MM.1S (cell line): ENCODE measurements at regions not wholly inside any gene's neighbourhood (a gene's known extent, or its start where the extent isn't known, plus 50 kb on each side); places are given as distances from the start of the nearest gene placed in this dataset.

Experiments
- DNase-seq: peaks from one replicate; pipeline ENCODE4 v3.0.0-alpha.2; 2015
- H2AFZ ChIP-seq: fragments of 300-600 bp; sonication (generic); 2 replicates; pipeline ENCODE4 v1.6.0; 2016; ENCODE audit warnings: antibody characterized with exemption, low read length
- H3F3A ChIP-seq: fragments of 300-600 bp; sonication (generic); 2 replicates; pipeline ENCODE4 v1.6.1; 2016; ENCODE audit warnings: mild to moderate bottlenecking, antibody characterized with exemption, low read length, moderate library complexity, mixed read lengths; ENCODE audit not compliant: insufficient read depth
- H3K27ac ChIP-seq: fragments of 300-600 bp; sonication (generic); 2 replicates; pipeline ENCODE4 v1.5.1; 2016; ENCODE audit warnings: mild to moderate bottlenecking, low read length
- H3K27me3 ChIP-seq: fragments of 300-600 bp; sonication (generic); replicated peaks from 2 replicates; pipeline ENCODE4 v1.6.0; 2016; ENCODE audit warnings: low read length; ENCODE audit not compliant: insufficient read depth
- H3K36me3 ChIP-seq: fragments of 300-600 bp; sonication (generic); replicated peaks from 2 replicates; pipeline ENCODE4 v1.6.1; 2016; ENCODE audit warnings: mild to moderate bottlenecking, low read length, mixed read lengths; ENCODE audit not compliant: insufficient read depth
- H3K4me1 ChIP-seq: fragments of 300-600 bp; sonication (generic); 2 replicates; pipeline ENCODE4 v1.6.1; 2016; ENCODE audit warnings: low read length, mixed read lengths
- H3K4me2 ChIP-seq: fragments of 300-600 bp; sonication (generic); 2 replicates; pipeline ENCODE4 v1.6.0; 2016; ENCODE audit warnings: low read depth, low read length
- H3K4me3 ChIP-seq: fragments of 300-600 bp; sonication (generic); 2 replicates; pipeline ENCODE4 v1.5.1; 2016; ENCODE audit warnings: low read length, mixed read lengths
- H3K79me2 ChIP-seq: fragments of 300-600 bp; sonication (generic); 2 replicates; pipeline ENCODE4 v1.6.1; 2016; ENCODE audit warnings: mixed run types, low read length, mixed read lengths
- H3K9ac ChIP-seq: fragments of 300-600 bp; sonication (generic); 2 replicates; pipeline ENCODE4 v1.6.1; 2016; ENCODE audit warnings: low read length, mixed read lengths
- H3K9me2 ChIP-seq: fragments of 300-600 bp; sonication (generic); replicated peaks from 2 replicates; pipeline ENCODE4 v1.6.1; 2016; ENCODE audit warnings: mild to moderate bottlenecking, low read length, mixed read lengths; ENCODE audit not compliant: insufficient read depth
- H3K9me3 ChIP-seq: fragments of 300-600 bp; sonication (generic); replicated peaks from 2 replicates; pipeline ENCODE4 v1.6.1; 2016; ENCODE audit warnings: mild to moderate bottlenecking, low read length, mixed read lengths; ENCODE audit not compliant: insufficient read depth
- H4K20me1 ChIP-seq: fragments of 300-600 bp; sonication (generic); 2 replicates; pipeline ENCODE4 v1.6.1; 2016; ENCODE audit warnings: mild to moderate bottlenecking, low read length, moderate library complexity, mixed read lengths; ENCODE audit not compliant: insufficient read depth
- EZH2 ChIP-seq: fragments of 300-600 bp; sonication (generic); optimal IDR thresholded peaks from 2 replicates; pipeline ENCODE3; 2017; ENCODE audit warnings: low read depth, mild to moderate bottlenecking, antibody characterized with exemption, low read length, mixed read lengths
- EZH2phosphoT487 ChIP-seq: fragments of 300-600 bp; sonication (generic); IDR thresholded peaks from 2 replicates; pipeline ENCODE4 v1.6.1; 2018; ENCODE audit warnings: antibody characterized with exemption, low read length
- TF ChIP-seq, protein P1 (sequence below): fragments of 300-600 bp; sonication (generic); IDR thresholded peaks from 2 replicates; pipeline ENCODE4 v1.5.1; 2016; ENCODE audit warnings: antibody characterized with exemption, low read length, mixed read lengths

DNA sequence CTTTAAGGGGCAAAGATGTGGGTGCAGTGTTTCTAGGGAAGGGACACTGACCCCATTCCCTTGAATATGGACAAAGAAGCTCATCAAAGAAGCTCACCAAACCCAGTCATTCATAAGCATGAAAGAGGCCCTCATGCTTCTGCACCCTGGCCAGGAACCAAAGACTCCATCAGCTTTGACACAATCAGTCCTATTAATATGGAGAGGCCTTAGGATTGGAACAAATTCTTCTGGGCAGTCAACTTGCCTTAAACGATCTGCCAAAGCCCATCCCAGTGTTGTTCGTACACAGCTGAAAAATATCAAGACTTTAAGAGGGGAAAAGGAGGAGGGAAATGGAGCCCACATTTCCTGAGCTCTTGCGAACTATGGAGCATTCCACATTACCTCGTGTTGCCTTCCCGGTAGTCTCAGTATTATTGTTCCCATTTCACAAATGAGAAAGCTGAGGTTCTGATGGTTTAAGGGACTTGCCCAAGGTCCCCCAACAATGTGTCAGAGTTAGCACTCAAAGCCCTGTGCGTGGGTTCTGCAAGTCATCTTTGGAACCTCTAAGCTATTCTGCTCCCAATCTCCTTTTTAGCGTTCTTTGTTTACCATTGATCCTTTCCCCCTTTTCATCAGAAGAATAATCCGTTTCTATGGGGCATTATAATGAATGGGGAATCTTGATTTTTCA lies 161.9 kb downstream of the ZBTB18 start:
- no peak for TF ChIP-seq EZH2
- TF ChIP-seq EZH2phosphoT487 = no peak
- TF ChIP-seq, protein P1, sequence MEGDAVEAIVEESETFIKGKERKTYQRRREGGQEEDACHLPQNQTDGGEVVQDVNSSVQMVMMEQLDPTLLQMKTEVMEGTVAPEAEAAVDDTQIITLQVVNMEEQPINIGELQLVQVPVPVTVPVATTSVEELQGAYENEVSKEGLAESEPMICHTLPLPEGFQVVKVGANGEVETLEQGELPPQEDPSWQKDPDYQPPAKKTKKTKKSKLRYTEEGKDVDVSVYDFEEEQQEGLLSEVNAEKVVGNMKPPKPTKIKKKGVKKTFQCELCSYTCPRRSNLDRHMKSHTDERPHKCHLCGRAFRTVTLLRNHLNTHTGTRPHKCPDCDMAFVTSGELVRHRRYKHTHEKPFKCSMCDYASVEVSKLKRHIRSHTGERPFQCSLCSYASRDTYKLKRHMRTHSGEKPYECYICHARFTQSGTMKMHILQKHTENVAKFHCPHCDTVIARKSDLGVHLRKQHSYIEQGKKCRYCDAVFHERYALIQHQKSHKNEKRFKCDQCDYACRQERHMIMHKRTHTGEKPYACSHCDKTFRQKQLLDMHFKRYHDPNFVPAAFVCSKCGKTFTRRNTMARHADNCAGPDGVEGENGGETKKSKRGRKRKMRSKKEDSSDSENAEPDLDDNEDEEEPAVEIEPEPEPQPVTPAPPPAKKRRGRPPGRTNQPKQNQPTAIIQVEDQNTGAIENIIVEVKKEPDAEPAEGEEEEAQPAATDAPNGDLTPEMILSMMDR = no peak
- H3K9me3 ChIP-seq = no peaks in the 10 kb centered on the region
- no peak overlapping the region for H3K4me3 ChIP-seq
- H3K79me2 ChIP-seq = no peaks in the 10 kb centered on the region
- no peak overlapping the region for H3K9ac ChIP-seq
- no peaks in the 10 kb centered on the region for H4K20me1 ChIP-seq
- no peaks in the 10 kb centered on the region for H3K27me3 ChIP-seq
- H3K4me1 ChIP-seq = no peaks in the 10 kb centered on the region
- H3K4me2 ChIP-seq = no peak overlapping the region
- no peak for DNase-seq
- H2AFZ ChIP-seq = no peak overlapping the region
- H3F3A ChIP-seq = no peaks in the 10 kb centered on the region
- no peaks in the 10 kb centered on the region for H3K9me2 ChIP-seq
- H3K36me3 ChIP-seq = no peaks in the 10 kb centered on the region
- H3K27ac ChIP-seq = no peak overlapping the region

DNA sequence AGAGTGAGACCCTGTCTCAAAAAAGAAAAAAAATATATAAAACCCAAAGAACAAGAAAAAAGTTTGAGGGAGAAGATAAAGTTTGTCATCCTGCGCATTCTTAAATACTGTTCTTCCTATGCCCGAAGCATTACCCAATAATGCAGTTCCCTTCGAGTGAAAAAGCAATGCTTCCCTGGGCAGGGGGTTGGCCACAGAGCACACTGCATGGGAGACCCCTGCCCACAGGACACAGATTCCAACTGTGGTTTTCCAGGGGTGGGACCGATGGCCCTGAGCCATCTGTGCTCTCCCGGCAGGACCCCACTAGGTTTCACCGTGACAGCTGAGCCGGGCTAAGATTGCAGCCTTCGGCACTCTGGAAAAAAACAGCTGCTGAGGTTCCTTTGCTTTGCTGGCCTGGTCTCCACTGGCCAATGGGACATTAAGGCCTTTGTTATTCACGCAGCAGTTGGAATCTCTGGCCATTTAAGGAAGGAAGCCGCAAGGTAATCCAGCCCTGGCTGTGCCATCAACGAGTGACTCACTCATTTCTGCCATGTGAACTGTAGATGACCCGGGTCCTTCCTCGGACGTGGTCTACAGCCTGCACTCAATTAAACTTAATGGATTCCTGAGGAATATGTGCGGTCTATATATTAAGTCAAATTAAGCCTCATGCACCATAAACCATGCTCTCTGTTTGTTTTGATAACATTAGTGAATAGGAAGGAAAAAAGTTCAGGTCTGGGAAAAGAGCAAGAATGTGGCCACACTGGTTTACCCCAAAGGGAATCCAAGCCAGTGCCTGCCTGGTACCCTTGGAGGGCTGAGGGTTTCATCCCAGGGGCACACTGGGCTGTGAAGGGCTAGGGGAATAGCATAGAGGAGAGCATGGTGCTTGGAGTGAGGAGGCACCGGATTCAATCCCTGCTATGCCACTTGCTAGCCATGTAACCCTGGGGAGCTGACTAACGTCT lies 163.2 kb downstream of the ZBTB18 start:
- Histone ChIP-seq H3K27me3 (no peaks in the 10 kb centered on the region), H3K4me2 (no peak overlapping the region), H3K9ac (no peak overlapping the region), H3K79me2 (no peaks in the 10 kb centered on the region), H3K4me3 (no peak overlapping the region), H3K9me2 (no peaks in the 10 kb centered on the region), H2AFZ (no peak overlapping the region), H3K4me1 (no peaks in the 10 kb centered on the region), H3K36me3 (no peaks in the 10 kb centered on the region), H3K27ac (no peak overlapping the region), H3F3A (no peaks in the 10 kb centered on the region), H4K20me1 (no peaks in the 10 kb centered on the region), H3K9me3 (no peaks in the 10 kb centered on the region)
- no peak for DNase-seq
- TF ChIP-seq EZH2 = no peak
- TF ChIP-seq, protein P1 = no peak
- TF ChIP-seq EZH2phosphoT487 = no peak

DNA sequence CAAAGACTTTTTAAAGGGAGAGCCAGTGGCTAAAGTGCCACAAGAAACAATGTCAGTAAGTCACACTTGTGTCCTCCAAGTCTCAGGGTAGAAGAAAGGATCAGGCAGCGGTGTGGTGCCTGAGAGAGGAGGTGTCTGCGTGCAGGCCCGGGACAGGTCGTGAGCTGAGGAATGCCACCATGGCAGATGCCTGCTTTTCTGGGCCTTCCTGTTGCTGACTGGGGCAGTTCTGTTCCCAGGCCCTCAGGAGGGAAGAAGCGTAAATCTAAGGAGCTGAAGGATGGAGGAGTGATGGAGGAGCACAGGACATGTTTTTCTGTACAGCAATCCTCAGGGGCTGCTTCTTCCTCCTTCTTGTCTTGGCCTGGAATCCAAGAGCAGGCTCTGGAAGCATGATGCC lies 165.8 kb downstream of the ZBTB18 start:
- H2AFZ ChIP-seq = no peak overlapping the region
- TF ChIP-seq EZH2phosphoT487 = no peak
- TF ChIP-seq EZH2 = no peak
- TF ChIP-seq, protein P1 = no peak
- H3K36me3 ChIP-seq = no peaks in the 10 kb centered on the region
- no peaks in the 10 kb centered on the region for H4K20me1 ChIP-seq
- no peaks in the 10 kb centered on the region for H3K4me1 ChIP-seq
- no peaks in the 10 kb centered on the region for H3F3A ChIP-seq
- no peak for DNase-seq
- H3K4me2 ChIP-seq = no peak overlapping the region
- H3K27ac ChIP-seq = no peak overlapping the region
- H3K9me3 ChIP-seq = no peaks in the 10 kb centered on the region
- no peaks in the 10 kb centered on the region for H3K27me3 ChIP-seq
- no peaks in the 10 kb centered on the region for H3K9me2 ChIP-seq
- no peak overlapping the region for H3K4me3 ChIP-seq
- H3K79me2 ChIP-seq = no peaks in the 10 kb centered on the region
- H3K9ac ChIP-seq = no peak overlapping the region
